H1 (cell line): ENCODE measurements at regions not wholly inside any gene's neighbourhood (a gene's known extent, or its start where the extent isn't known, plus 50 kb on each side); places are given as distances from the start of the nearest gene placed in this dataset.

ENCODE experiments used
- CTCF ChIA-PET: fragments of 300-600 bp; sonication (Branson Sonifier 250); formaldehyde crosslinking; loops from one replicate; lab custom pipeline; 2021; ENCODE audit not compliant: partially characterized antibody; lab: Charles Lee
- POLR2A ChIA-PET: fragments of 300-600 bp; sonication (Branson Sonifier 250); formaldehyde crosslinking; loops from one replicate; lab custom pipeline; 2021; ENCODE audit warnings: inconsistent platforms; ENCODE audit not compliant: partially characterized antibody; lab: Charles Lee
- DNase-seq, 2 experiments: peaks; one replicate each; pipeline versions ENCODE4 v3.0.0 to v3.0.0-alpha.2; 2010 to 2022; ENCODE audit warnings: low spot score in 2 of 2, low read depth in 1 of 2, mixed read lengths in 1 of 2
- FAIRE-seq: peaks from 2 replicates; lab custom pipeline; 2011; peaks lifted over from hg19 to GRCh38; lab: Jason Lieb, UNC
- H2AFZ ChIP-seq: 2 replicates; pipeline ENCODE4 v1.8.1; 2012; ENCODE audit warnings: low read length, inconsistent platforms
- H2AK5ac ChIP-seq: 2 replicates; pipeline ENCODE4 v1.6.1; 2013; ENCODE audit warnings: low read depth, low read length
- H2BK120ac ChIP-seq: replicated peaks from 2 replicates; pipeline ENCODE3; 2013; ENCODE audit warnings: low read depth, low read length, inconsistent platforms
- H2BK12ac ChIP-seq: 2 replicates; pipeline ENCODE4 v1.6.1; 2013; ENCODE audit warnings: low read depth, low read length
- H2BK15ac ChIP-seq: 2 replicates; pipeline ENCODE4 v1.6.1; 2013; ENCODE audit warnings: low read length
- H2BK20ac ChIP-seq: 2 replicates; pipeline ENCODE4 v1.6.1; 2013; ENCODE audit warnings: low read length
- H2BK5ac ChIP-seq: 2 replicates; pipeline ENCODE4 v1.6.1; 2013; ENCODE audit warnings: low read depth, low read length
- H3K14ac ChIP-seq: 2 replicates; pipeline ENCODE4 v1.6.1; 2013; ENCODE audit warnings: inconsistent platforms; ENCODE audit not compliant: insufficient read length
- H3K18ac ChIP-seq: 2 replicates; pipeline ENCODE4 v1.6.1; 2013; ENCODE audit warnings: low read length; ENCODE audit errors: extremely low read depth
- H3K23ac ChIP-seq: 2 replicates; pipeline ENCODE4 v1.6.1; 2013; ENCODE audit warnings: inconsistent platforms; ENCODE audit not compliant: insufficient read length
- H3K23me2 ChIP-seq: 2 replicates; pipeline ENCODE4 v1.6.1; 2013; ENCODE audit warnings: low read depth, low read length
- H3K27ac ChIP-seq: 2 replicates; pipeline ENCODE4 v1.6.1; 2011; ENCODE audit warnings: low read depth, low read length, inconsistent platforms
- H3K27me3 ChIP-seq, 4 experiments: replicated peaks in 1 of 4; 1 replicate in 1 of 4; 2 replicates in 3 of 4; pipeline versions ENCODE4 v1.6.1 to v1.8.1; 2011 to 2013; ENCODE audit warnings: low read length in 3 of 4, mild to moderate bottlenecking in 3 of 4, inconsistent platforms in 2 of 4, mixed read lengths in 2 of 4, moderate library complexity in 1 of 4; ENCODE audit not compliant: control insufficient read depth in 3 of 4, insufficient read depth in 3 of 4; ENCODE audit errors: extremely low read depth in 1 of 4
- H3K36me3 ChIP-seq, 4 experiments: 2 replicates each; pipeline versions ENCODE4 v1.6.1 to v1.8.1; 2011 to 2013; ENCODE audit warnings: mild to moderate bottlenecking in 4 of 4, low read length in 3 of 4, moderate library complexity in 2 of 4, control low read depth in 1 of 4, inconsistent platforms in 1 of 4; ENCODE audit not compliant: insufficient read depth in 4 of 4, control insufficient read depth in 2 of 4
- H3K4ac ChIP-seq: replicated peaks from 2 replicates; pipeline ENCODE3; 2013; ENCODE audit warnings: low read length, low read depth, mixed read lengths, inconsistent platforms; ENCODE audit not compliant: insufficient read length
- H3K4me1 ChIP-seq, 4 experiments: replicated peaks in 1 of 4; 1 replicate in 1 of 4; 2 replicates in 3 of 4; pipeline versions ENCODE4 v1.6.1 to v1.8.1; 2011 to 2013; ENCODE audit warnings: low read length in 3 of 4, inconsistent platforms in 2 of 4, mixed read lengths in 1 of 4; ENCODE audit not compliant: insufficient read depth in 4 of 4, control insufficient read depth in 3 of 4
- H3K4me2 ChIP-seq, 2 experiments: 2 replicates each; pipeline versions ENCODE4 v1.6.1 to v1.8.1; 2011 to 2013; ENCODE audit warnings: low read depth in 2 of 2, low read length in 2 of 2, control low read depth in 1 of 2, inconsistent platforms in 1 of 2, mild to moderate bottlenecking in 1 of 2; ENCODE audit not compliant: insufficient read depth in 1 of 2
- H3K4me3 ChIP-seq, 4 experiments: fragments of 200-600, 300-600 bp in 1 of 4; sonication (generic), shearing (Covaris generic), sonication (Bioruptor Twin) in 1 of 4; 2 replicates each; pipeline versions ENCODE4 v1.5.1 to v1.8.1; 2011 to 2016; ENCODE audit warnings: low read length in 4 of 4, low read depth in 3 of 4, control low read depth in 2 of 4, inconsistent platforms in 2 of 4, mild to moderate bottlenecking in 2 of 4, mixed read lengths in 1 of 4, moderate library complexity in 1 of 4; ENCODE audit not compliant: insufficient read depth in 2 of 4; ENCODE audit errors: extremely low read depth in 1 of 4
- H3K56ac ChIP-seq: replicated peaks from 2 replicates; pipeline ENCODE3; 2013; ENCODE audit warnings: low read depth, mild to moderate bottlenecking, mixed read lengths, low read length, inconsistent platforms; ENCODE audit not compliant: insufficient read length
- H3K79me1 ChIP-seq: 2 replicates; pipeline ENCODE4 v1.6.1; 2013; ENCODE audit warnings: low read depth, low read length, control low read depth
- H3K79me2 ChIP-seq, 2 experiments: 2 replicates each; pipeline versions ENCODE4 v1.6.1 to v1.8.1; 2012 to 2013; ENCODE audit warnings: low read length in 2 of 2, mild to moderate bottlenecking in 2 of 2, inconsistent platforms in 1 of 2; ENCODE audit not compliant: insufficient read depth in 2 of 2, control insufficient read depth in 1 of 2
- H3K9ac ChIP-seq, 4 experiments: replicated peaks in 1 of 4; 1 replicate in 1 of 4; 2 replicates in 3 of 4; pipeline versions ENCODE4 v1.6.1 to v1.8.1; 2011 to 2013; ENCODE audit warnings: low read depth in 3 of 4, low read length in 3 of 4, control low read depth in 2 of 4, mild to moderate bottlenecking in 2 of 4, moderate library complexity in 2 of 4, inconsistent platforms in 1 of 4; ENCODE audit errors: extremely low read depth in 1 of 4
- H3K9me3 ChIP-seq, 2 experiments: 2 replicates each; pipeline versions ENCODE4 v1.6.1 to v1.8.1; 2012 to 2013; ENCODE audit warnings: mild to moderate bottlenecking in 2 of 2, moderate library complexity in 2 of 2, control low read depth in 1 of 2, inconsistent platforms in 1 of 2, low read depth in 1 of 2, low read length in 1 of 2, mixed read lengths in 1 of 2; ENCODE audit not compliant: insufficient read depth in 2 of 2
- H4K20me1 ChIP-seq, 2 experiments: replicated peaks in 1 of 2; 2 replicates each; pipeline versions ENCODE3 to v1.8.1; 2011 to 2013; ENCODE audit warnings: inconsistent platforms in 2 of 2, low read length in 2 of 2, mild to moderate bottlenecking in 1 of 2; ENCODE audit not compliant: insufficient read depth in 2 of 2, control insufficient read depth in 1 of 2
- H4K5ac ChIP-seq: 2 replicates; pipeline ENCODE4 v1.6.1; 2013; ENCODE audit warnings: low read length, low read depth, mixed read lengths, inconsistent platforms; ENCODE audit not compliant: insufficient read length
- H4K8ac ChIP-seq: 2 replicates; pipeline ENCODE4 v1.8.0; 2013; ENCODE audit warnings: mild to moderate bottlenecking, moderate library complexity, low read length, inconsistent platforms; ENCODE audit not compliant: insufficient read depth; ENCODE audit errors: extremely low read depth
- H4K91ac ChIP-seq: replicated peaks from 2 replicates; pipeline ENCODE3; 2013; ENCODE audit warnings: low read length, mixed read lengths, inconsistent platforms; ENCODE audit not compliant: insufficient read length
- BACH1 ChIP-seq: IDR thresholded peaks from 2 replicates; pipeline ENCODE4 v1.6.1; 2012; ENCODE audit warnings: low read length, improper control_type of control experiment
- CEBPB ChIP-seq: IDR thresholded peaks from 2 replicates; pipeline ENCODE4 v1.6.1; 2012; ENCODE audit warnings: low read depth, low read length
- HDAC6 ChIP-seq: IDR thresholded peaks from one replicate; pipeline ENCODE4 v1.7.1; 2012; ENCODE audit warnings: low read depth, mild to moderate bottlenecking, inconsistent platforms, low read length, moderate library complexity
- KDM4A ChIP-seq: IDR thresholded peaks from one replicate; pipeline ENCODE4 v1.7.1; 2012; ENCODE audit warnings: low read depth, mild to moderate bottlenecking, moderate library complexity, low read length, inconsistent platforms; ENCODE audit not compliant: severe bottlenecking
- KDM5A ChIP-seq: fragments of 200-600 bp; IDR thresholded peaks from 2 replicates; pipeline ENCODE4 v1.7.1; 2012; ENCODE audit warnings: mild to moderate bottlenecking, low read length, inconsistent platforms, mixed read lengths
- MAFK ChIP-seq: IDR thresholded peaks from 2 replicates; pipeline ENCODE4 v1.6.1; 2012; ENCODE audit warnings: low read depth, mild to moderate bottlenecking, improper control_type of control experiment, low read length
- SUZ12 ChIP-seq: fragments of 200-600 bp; sonication (generic); IDR thresholded peaks from 2 replicates; pipeline ENCODE4 v1.6.1; 2012; ENCODE audit warnings: mild to moderate bottlenecking, inconsistent platforms, low read length, moderate library complexity, mixed read lengths
- TAF7 ChIP-seq: optimal IDR thresholded peaks from 2 replicates; pipeline ENCODE3; 2011; ENCODE audit warnings: low read depth, mild to moderate bottlenecking, inconsistent platforms, low read length, moderate library complexity, borderline replicate concordance
- TCF12 ChIP-seq: IDR thresholded peaks from 2 replicates; pipeline ENCODE4 v1.6.1; 2011; ENCODE audit warnings: low read depth, mild to moderate bottlenecking, low read length
- WGBS, 2 experiments: shearing (Covaris generic) in 1 of 2; methylation state at CpG; one replicate each; pipeline versions ENCODE4 v1.1.6 to v1.1.7; 2013 to 2015; ENCODE audit warnings: low lambda C conversion rate in 2 of 2, mixed read lengths in 2 of 2, inconsistent platforms in 1 of 2, low coverage in 1 of 2, missing lambda C conversion rate in 1 of 2; ENCODE audit not compliant: insufficient replicate concordance in 2 of 2, insufficient coverage in 1 of 2, insufficient read length in 1 of 2; ENCODE audit errors: extremely low coverage in 1 of 2, missing lambda C conversion rate in 1 of 2; 5-methylcytosine and 5-hydroxymethylcytosine counted together

GRCh38 chr18:8474661-8475060 is 134.6 kb upstream of the RAB12 start:
- Histone ChIP-seq H3K23me2 (no peaks in the 10 kb centered on the region; the same call in 1 of the 2 replicates), H3K14ac (no peak overlapping the region), H4K20me1 (no peaks in the 10 kb centered on the region), H2BK20ac (no peak overlapping the region), H4K8ac (no peak overlapping the region), H3K36me3 (no peaks in the 10 kb centered on the region), H3K9me3 (no peaks in the 10 kb centered on the region), H3K27ac (no peak overlapping the region), H2BK15ac (no peak overlapping the region), H3K4me3 (no peak overlapping the region), H2BK120ac (no peak overlapping the region), H3K23ac (no peak overlapping the region), H2BK5ac (no peak overlapping the region), H3K4ac (no peak overlapping the region), H3K56ac (no peak overlapping the region), H4K91ac (no peak overlapping the region), H3K4me1 (no peaks in the 10 kb centered on the region)
- POLR2A ChIA-PET = no interaction called here
- WGBS, 2 experiments = 84% methylated on average over 3 of the region's 3 CpGs; no CpG with 5 or more reads in 1 of the 2 experiments
- FAIRE-seq = no peak
- no peak for TF ChIP-seq MAFK
- TF ChIP-seq KDM4A = no peak
- TF ChIP-seq TAF7 = no peak
- no peak for TF ChIP-seq KDM5A
- no peak for TF ChIP-seq CEBPB
- no peak for TF ChIP-seq TCF12
- TF ChIP-seq SUZ12 = no peak
- no peak for TF ChIP-seq BACH1
- TF ChIP-seq HDAC6 = no peak
- TF ChIP-seq, all 59 proteins: peak for 0
- H3K4me2 ChIP-seq = no peak overlapping the region
- H3K18ac ChIP-seq = no peak overlapping the region
- no peak overlapping the region for H2AK5ac ChIP-seq
- DNase-seq = no peak
- H3K79me2 ChIP-seq = no peaks in the 10 kb centered on the region
- H3K9ac ChIP-seq = no peak overlapping the region
- H4K5ac ChIP-seq = no peak overlapping the region
- no peak overlapping the region for H2AFZ ChIP-seq
- H2BK12ac ChIP-seq = no peak overlapping the region
- H3K79me1 ChIP-seq = no peaks in the 10 kb centered on the region
- CTCF ChIA-PET = interaction anchor here (0.6 kb wide), 1 partner anchor 37 kb away, joined by 3 read pairs; no protein-coding TSS in a partner anchor
- no peaks in the 10 kb centered on the region for H3K27me3 ChIP-seq
